NT2/D1 (cell line): ENCODE measurements at regions not wholly inside any gene's neighbourhood (a gene's known extent, or its start where the extent isn't known, plus 50 kb on each side); places are given as distances from the start of the nearest gene placed in this dataset.

Source experiments
- SUZ12 ChIP-seq: IDR thresholded peaks from 2 replicates; pipeline ENCODE4 v1.6.1; 2011; ENCODE audit not compliant: insufficient read length, insufficient read depth; ENCODE audit errors: extremely low read depth
- YY1 ChIP-seq: IDR thresholded peaks from 2 replicates; pipeline ENCODE4 v1.6.1; 2011; ENCODE audit not compliant: insufficient read length, insufficient read depth
- ZNF274 ChIP-seq: IDR thresholded peaks from 2 replicates; pipeline ENCODE4 v1.6.1; 2011; ENCODE audit warnings: mild to moderate bottlenecking, low read depth, low read length

DNA sequence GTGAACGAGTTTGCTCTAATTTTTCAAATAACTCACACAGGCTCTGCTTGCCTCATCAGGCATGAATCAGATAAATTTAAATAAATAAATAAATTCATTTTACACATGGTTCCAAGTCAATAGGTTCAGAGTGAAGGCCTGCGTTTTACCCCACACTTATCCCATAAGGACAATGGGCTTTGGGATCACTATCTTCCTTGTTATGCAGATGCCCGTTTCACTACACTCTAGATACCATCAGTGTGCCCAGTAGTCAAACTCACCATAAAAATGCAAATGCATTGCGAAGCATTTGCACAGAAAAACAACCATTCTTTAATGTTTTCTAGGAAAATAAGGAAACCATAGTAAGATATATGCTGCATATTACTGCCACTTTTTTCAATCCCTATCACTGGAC lies 155.9 kb upstream of the CCDC196 start:
- no peak for TF ChIP-seq YY1
- no peak for TF ChIP-seq ZNF274
- no peak for TF ChIP-seq SUZ12
